Uterus (tissue), 2 donors: ENCODE measurements at regions not wholly inside any gene's neighbourhood (a gene's known extent, or its start where the extent isn't known, plus 50 kb on each side); places are given as distances from the start of the nearest gene placed in this dataset.

Experiments used
- POLR2A ChIP-seq, 2 donors: fragments of 450-650 bp; IDR thresholded peaks; one replicate each; pipeline ENCODE4 v1.6.1; 2016; ENCODE audit warnings: antibody characterized with exemption in 2 of 2, mild to moderate bottlenecking in 1 of 2, moderate library complexity in 1 of 2
- TF ChIP-seq, protein P1 (sequence below), 4 experiments: fragments of 200-600 bp in 2 of 4; fragments of 450-650 bp in 2 of 4; sonication (generic) in 2 of 4; IDR thresholded peaks; one replicate each; pipeline ENCODE4 v1.5.1; 2016 to 2019; ENCODE audit warnings: antibody characterized with exemption in 4 of 4, mild to moderate bottlenecking in 2 of 4, moderate library complexity in 1 of 4

DNA sequence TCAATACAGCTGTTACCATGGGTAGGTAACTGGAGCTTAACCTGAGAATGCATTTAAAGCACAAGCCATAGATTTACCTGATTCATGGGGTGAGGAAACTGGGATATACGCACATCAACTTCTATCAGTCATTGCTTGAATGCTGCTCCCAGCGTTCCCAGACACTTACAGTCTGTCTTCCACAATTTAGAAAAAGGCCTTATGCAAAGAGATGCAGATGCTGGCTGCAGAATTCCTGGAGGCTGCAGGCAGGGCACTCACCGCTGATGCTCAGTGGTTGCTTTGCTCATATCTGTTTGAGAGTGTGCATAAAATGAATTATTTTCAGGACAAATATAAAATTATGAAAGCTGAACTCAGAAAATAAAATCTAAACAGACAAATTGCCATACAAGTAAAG, 950.7 kb upstream of the PIK3C3 start:
- TF ChIP-seq, protein P1, sequence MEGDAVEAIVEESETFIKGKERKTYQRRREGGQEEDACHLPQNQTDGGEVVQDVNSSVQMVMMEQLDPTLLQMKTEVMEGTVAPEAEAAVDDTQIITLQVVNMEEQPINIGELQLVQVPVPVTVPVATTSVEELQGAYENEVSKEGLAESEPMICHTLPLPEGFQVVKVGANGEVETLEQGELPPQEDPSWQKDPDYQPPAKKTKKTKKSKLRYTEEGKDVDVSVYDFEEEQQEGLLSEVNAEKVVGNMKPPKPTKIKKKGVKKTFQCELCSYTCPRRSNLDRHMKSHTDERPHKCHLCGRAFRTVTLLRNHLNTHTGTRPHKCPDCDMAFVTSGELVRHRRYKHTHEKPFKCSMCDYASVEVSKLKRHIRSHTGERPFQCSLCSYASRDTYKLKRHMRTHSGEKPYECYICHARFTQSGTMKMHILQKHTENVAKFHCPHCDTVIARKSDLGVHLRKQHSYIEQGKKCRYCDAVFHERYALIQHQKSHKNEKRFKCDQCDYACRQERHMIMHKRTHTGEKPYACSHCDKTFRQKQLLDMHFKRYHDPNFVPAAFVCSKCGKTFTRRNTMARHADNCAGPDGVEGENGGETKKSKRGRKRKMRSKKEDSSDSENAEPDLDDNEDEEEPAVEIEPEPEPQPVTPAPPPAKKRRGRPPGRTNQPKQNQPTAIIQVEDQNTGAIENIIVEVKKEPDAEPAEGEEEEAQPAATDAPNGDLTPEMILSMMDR (IDR thresholded peaks at IDR 0.05) = no peak
- no peak for TF ChIP-seq POLR2A (IDR thresholded peaks at IDR 0.05)
